Ascending aorta (tissue), 2 donors: ENCODE measurements at regions not wholly inside any gene's neighbourhood (a gene's known extent, or its start where the extent isn't known, plus 50 kb on each side); places are given as distances from the start of the nearest gene placed in this dataset.
A peak's percentile ranks its signal among the peaks of the same experiment; 100 is the strongest.

Source experiments
- DNase-seq, 2 donors: peaks; one replicate each; pipeline ENCODE4 v3.0.0-alpha.2; 2019; ENCODE audit warnings: low spot score in 2 of 2
- H3K27ac ChIP-seq, 2 donors: fragments of 200-600 bp; sonication (generic); one replicate each; pipeline ENCODE4 v1.5.1; 2016 to 2017; ENCODE audit warnings: mild to moderate bottlenecking in 1 of 2
- H3K27me3 ChIP-seq: fragments of 200-600 bp; sonication (generic); one replicate; pipeline ENCODE4 v1.5.1; 2017
- H3K36me3 ChIP-seq, 2 donors: fragments of 200-600 bp; sonication (generic); one replicate each; pipeline ENCODE4 v1.5.1; 2016
- H3K4me1 ChIP-seq, 2 donors: fragments of 200-600 bp; sonication (generic); one replicate each; pipeline ENCODE4 v1.5.1; 2016 to 2017; ENCODE audit warnings: mild to moderate bottlenecking in 1 of 2
- H3K4me3 ChIP-seq, 2 donors: fragments of 200-600 bp; sonication (generic); one replicate each; pipeline ENCODE4 v1.5.1; 2016 to 2017; ENCODE audit warnings: mild to moderate bottlenecking in 1 of 2
- H3K9me3 ChIP-seq, 2 donors: fragments of 200-600 bp; sonication (generic); one replicate each; pipeline ENCODE4 v1.5.1; 2016
- intact Hi-C: fragments of 100-400 bp; cut with DNase I; formaldehyde crosslinking; loops from one replicate; pipeline ENCODE4 v1.15.1; 2023
- TF ChIP-seq, protein P1 (sequence below), 3 experiments: fragments of 200-600 bp in 2 of 3; fragments of 450-650 bp in 1 of 3; sonication (generic) in 2 of 3; IDR thresholded peaks; one replicate each; pipeline ENCODE4 v1.5.1; 2016 to 2019; ENCODE audit warnings: antibody characterized with exemption in 3 of 3, mild to moderate bottlenecking in 1 of 3, moderate library complexity in 1 of 3

DNA sequence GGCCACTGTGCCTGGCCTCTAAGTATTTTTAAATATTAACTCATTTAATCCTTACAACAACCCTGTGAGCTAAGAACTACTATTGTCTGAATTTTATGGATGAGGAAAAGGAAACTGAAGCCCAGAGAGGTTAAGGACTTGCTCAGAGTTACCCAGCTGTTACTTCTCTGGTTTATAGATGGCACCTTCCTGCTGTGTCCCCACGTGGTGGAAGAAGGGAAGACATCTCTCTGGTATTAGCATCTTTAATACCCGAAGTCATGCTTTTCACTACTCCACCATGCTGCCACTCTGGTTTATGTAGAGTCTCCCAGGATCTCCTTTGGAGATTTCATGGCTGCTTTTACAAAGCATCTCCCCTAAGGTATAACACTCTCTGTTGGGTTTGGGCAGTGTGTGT is 105.5 kb upstream of the MKLN1 start:
- Histone ChIP-seq H3K36me3 (no peaks in the 10 kb centered on the region), H3K27ac (no peak overlapping the region), H3K4me3 (no peak overlapping the region), H3K27me3 (no peaks in the 10 kb centered on the region), H3K9me3 (no peaks in the 10 kb centered on the region), H3K4me1 (peaks cover 0 to 17% of the 10 kb centered on the region in 2 donors)
- peak in 1 of 2 donors; percentile 28 for DNase-seq
- TF ChIP-seq, protein P1, sequence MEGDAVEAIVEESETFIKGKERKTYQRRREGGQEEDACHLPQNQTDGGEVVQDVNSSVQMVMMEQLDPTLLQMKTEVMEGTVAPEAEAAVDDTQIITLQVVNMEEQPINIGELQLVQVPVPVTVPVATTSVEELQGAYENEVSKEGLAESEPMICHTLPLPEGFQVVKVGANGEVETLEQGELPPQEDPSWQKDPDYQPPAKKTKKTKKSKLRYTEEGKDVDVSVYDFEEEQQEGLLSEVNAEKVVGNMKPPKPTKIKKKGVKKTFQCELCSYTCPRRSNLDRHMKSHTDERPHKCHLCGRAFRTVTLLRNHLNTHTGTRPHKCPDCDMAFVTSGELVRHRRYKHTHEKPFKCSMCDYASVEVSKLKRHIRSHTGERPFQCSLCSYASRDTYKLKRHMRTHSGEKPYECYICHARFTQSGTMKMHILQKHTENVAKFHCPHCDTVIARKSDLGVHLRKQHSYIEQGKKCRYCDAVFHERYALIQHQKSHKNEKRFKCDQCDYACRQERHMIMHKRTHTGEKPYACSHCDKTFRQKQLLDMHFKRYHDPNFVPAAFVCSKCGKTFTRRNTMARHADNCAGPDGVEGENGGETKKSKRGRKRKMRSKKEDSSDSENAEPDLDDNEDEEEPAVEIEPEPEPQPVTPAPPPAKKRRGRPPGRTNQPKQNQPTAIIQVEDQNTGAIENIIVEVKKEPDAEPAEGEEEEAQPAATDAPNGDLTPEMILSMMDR (IDR thresholded peaks at IDR 0.05), result no peak
- intact Hi-C loops, result no loop called here

DNA sequence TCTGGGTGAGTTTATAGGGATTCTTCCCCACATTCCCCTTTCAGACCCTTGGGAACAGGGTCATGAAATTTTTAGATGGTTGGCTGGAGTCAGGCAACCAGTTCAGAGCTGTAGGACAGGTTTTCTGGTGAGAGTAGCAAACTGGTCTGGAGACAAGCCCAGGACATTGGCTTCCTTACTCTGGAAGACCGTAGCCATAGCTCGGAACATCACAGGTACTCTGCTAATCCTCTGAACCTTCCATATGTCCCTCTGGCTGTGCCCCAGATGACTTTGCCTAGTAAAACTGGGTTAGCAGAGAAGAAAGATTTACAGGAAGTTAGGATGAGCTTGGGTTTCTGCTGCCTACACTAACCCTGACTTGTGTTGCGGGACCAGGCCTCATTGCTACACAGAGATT is 104.5 kb upstream of the MKLN1 start:
- H3K27ac ChIP-seq, result no peak overlapping the region
- H3K4me3 ChIP-seq, result no peak overlapping the region
- no peaks in the 10 kb centered on the region for H3K27me3 ChIP-seq
- DNase-seq, result peak in 1 of 2 donors; percentile 35
- peaks cover 0 to 17% of the 10 kb centered on the region in 2 donors for H3K4me1 ChIP-seq
- no peaks in the 10 kb centered on the region for H3K36me3 ChIP-seq
- TF ChIP-seq, protein P1 (IDR thresholded peaks at IDR 0.05), result no peak
- intact Hi-C loops, result no loop called here
- no peaks in the 10 kb centered on the region for H3K9me3 ChIP-seq

DNA sequence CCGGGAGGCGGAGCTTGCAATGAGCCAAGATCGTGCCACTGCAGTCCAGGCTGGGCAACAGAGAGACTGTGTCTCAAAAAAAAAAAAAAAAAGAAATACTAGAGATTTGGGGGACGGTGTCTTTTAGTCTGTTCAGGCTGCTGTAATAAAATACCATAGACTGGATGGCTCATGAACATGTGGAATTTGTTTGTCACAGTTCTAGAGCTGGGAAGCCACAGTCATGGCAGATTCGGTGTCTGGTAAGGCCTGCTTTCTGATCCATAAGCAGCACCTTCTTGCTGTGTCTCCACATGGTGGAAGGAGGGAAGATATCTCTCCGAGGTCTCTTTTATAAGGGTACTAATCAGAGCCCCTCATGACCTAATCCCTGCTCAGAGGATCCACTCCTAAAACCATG is 102.7 kb upstream of the MKLN1 start:
- peak in 1 of 2 donors; percentile 19 for DNase-seq
- H3K4me3 ChIP-seq, result no peak overlapping the region
- H3K27me3 ChIP-seq, result no peaks in the 10 kb centered on the region
- no peaks in the 10 kb centered on the region for H3K36me3 ChIP-seq
- intact Hi-C loops, result no loop called here
- H3K27ac ChIP-seq, result peak overlapping the region; percentile 53 to 55
- no peaks in the 10 kb centered on the region for H3K9me3 ChIP-seq
- TF ChIP-seq, protein P1 (IDR thresholded peaks at IDR 0.05), result no peak
- H3K4me1 ChIP-seq, result peaks cover 0 to 8% of the 10 kb centered on the region in 2 donors

DNA sequence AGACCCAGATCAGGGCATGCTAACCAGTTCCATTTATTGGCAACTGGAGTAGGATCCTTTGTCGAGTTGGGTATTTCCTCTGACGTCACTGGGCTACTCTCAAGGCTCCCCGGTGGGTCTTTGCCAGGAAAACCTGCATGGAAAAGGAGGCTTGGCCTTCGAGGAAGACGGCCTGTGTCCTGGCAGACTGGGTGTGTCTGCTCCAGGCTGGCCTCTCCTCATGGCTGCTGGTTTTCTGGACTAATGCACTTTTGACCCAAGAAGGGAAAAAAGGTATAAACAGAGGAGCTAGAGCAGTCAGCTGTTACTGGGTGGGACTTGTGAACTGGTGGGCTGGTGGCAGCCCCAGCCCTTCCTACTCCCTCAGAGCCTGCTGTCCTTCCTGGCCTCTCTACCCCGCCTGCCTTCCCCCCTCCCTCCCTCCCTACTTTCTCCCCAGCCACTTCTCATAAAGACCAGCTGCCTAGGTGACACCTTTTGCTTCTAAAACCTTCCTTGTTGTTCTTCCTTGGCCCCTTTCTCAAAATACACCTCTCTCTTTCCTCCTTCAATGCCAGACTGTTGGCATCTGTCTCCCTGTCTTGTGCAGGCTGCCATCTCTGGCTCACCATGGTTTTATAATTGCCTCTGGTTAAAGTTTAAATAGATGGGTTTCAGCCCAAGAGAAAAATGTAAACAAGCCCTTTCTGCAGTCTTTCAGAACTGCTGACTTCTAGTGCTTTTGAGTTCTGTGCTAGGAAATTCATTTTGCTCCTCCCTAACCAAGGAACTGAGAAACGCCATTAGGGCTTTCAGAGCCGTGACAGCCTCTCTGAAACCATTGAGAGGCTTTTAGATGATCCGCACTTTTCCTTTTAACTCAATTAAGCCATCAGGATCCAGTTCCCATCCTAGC is 101.8 kb upstream of the MKLN1 start:
- H3K27ac ChIP-seq, result peak overlapping the region; percentile 53 to 55
- no peak overlapping the region for H3K4me3 ChIP-seq
- TF ChIP-seq, protein P1 (IDR thresholded peaks at IDR 0.05), result no peak
- H3K9me3 ChIP-seq, result no peaks in the 10 kb centered on the region
- H3K4me1 ChIP-seq, result peaks cover 0 to 7% of the 10 kb centered on the region in 2 donors
- H3K27me3 ChIP-seq, result no peaks in the 10 kb centered on the region
- peak in 1 of 2 donors; percentile 70 for DNase-seq
- H3K36me3 ChIP-seq, result no peaks in the 10 kb centered on the region
- intact Hi-C loops, result no loop called here

DNA sequence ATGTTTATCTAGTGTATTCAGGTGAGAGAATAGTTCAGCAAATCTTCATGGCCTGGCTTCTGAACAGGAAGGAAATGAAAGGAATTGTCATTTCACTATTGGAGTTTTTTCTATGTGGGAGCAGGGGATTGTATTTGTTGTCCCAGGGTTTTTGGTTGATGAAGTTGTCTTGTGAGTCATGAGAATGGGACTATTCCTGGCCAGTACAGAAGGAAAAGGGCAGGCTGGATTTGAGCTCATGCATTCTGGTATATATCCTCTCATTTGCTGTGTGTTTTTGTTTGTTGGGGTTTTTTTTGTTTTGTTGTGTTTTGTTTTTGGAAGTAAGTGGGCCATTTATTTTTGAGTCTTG is 101.2 kb upstream of the MKLN1 start:
- TF ChIP-seq, protein P1 (IDR thresholded peaks at IDR 0.05), result no peak
- H3K4me3 ChIP-seq, result no peak overlapping the region
- H3K4me1 ChIP-seq, result peaks cover 0 to 7% of the 10 kb centered on the region in 2 donors
- peak overlapping the region; percentile 53 to 55 for H3K27ac ChIP-seq
- DNase-seq, result no peak
- H3K9me3 ChIP-seq, result no peaks in the 10 kb centered on the region
- intact Hi-C loops, result no loop called here
- H3K27me3 ChIP-seq, result no peaks in the 10 kb centered on the region
- no peaks in the 10 kb centered on the region for H3K36me3 ChIP-seq
